Loucy (cell line): ENCODE measurements at regions not wholly inside any gene's neighbourhood (a gene's known extent, or its start where the extent isn't known, plus 50 kb on each side); places are given as distances from the start of the nearest gene placed in this dataset.

Experiments
- H2AFZ ChIP-seq: fragments of 200-600 bp; sonication (generic); 2 replicates; pipeline ENCODE4 v1.6.0; 2016; ENCODE audit warnings: antibody characterized with exemption, mild to moderate bottlenecking, low read length, moderate library complexity
- H3F3A ChIP-seq: fragments of 200-600 bp; 2 replicates; pipeline ENCODE4 v1.6.0; 2016; ENCODE audit warnings: antibody characterized with exemption, low read depth, mild to moderate bottlenecking
- H3K27me3 ChIP-seq: fragments of 200-600 bp; sonication (generic); 2 replicates; pipeline ENCODE4 v1.6.1; 2014; ENCODE audit warnings: low read length, mild to moderate bottlenecking; ENCODE audit not compliant: insufficient read depth, poor library complexity, severe bottlenecking
- H3K36me3 ChIP-seq: fragments of 200-600 bp; sonication (generic); 2 replicates; pipeline ENCODE4 v1.6.1; 2016; ENCODE audit warnings: low read length; ENCODE audit not compliant: insufficient read depth
- H3K4me1 ChIP-seq: fragments of 200-600 bp; sonication (generic); 2 replicates; pipeline ENCODE4 v1.5.1; 2014; ENCODE audit warnings: low read length, mild to moderate bottlenecking; ENCODE audit not compliant: insufficient read depth, poor library complexity, severe bottlenecking
- H3K4me2 ChIP-seq: fragments of 200-600 bp; sonication (generic); 2 replicates; pipeline ENCODE4 v1.6.0; 2014; ENCODE audit warnings: antibody characterized with exemption, low read length, low read depth, mild to moderate bottlenecking; ENCODE audit not compliant: poor library complexity, severe bottlenecking
- H3K4me3 ChIP-seq: fragments of 200-600 bp; sonication (generic); 2 replicates; pipeline ENCODE4 v1.5.1; 2014; ENCODE audit warnings: low read length, mild to moderate bottlenecking, mixed read lengths; ENCODE audit not compliant: poor library complexity, severe bottlenecking
- H3K79me2 ChIP-seq: fragments of 200-600 bp; sonication (generic); 2 replicates; pipeline ENCODE4 v1.6.1; 2014; ENCODE audit warnings: low read length; ENCODE audit not compliant: insufficient read depth
- H3K9ac ChIP-seq: fragments of 200-600 bp; sonication (generic); 2 replicates; pipeline ENCODE4 v1.6.0; 2014; ENCODE audit warnings: mild to moderate bottlenecking, low read depth, low read length, moderate library complexity; ENCODE audit not compliant: poor library complexity, severe bottlenecking
- H3K9me2 ChIP-seq: fragments of 200-600 bp; sonication (generic); replicated peaks from 2 replicates; pipeline ENCODE4 v1.6.1; 2016; ENCODE audit warnings: low read depth, low read length, mixed read lengths
- H3K9me3 ChIP-seq: fragments of 200-600 bp; sonication (generic); 2 replicates; pipeline ENCODE4 v1.6.1; 2014; ENCODE audit warnings: mild to moderate bottlenecking, antibody characterized with exemption, low read length, low read depth; ENCODE audit not compliant: insufficient read depth
- H4K20me1 ChIP-seq: fragments of 200-600 bp; sonication (generic); 2 replicates; pipeline ENCODE4 v1.6.0; 2014; ENCODE audit warnings: antibody characterized with exemption, low read length, mild to moderate bottlenecking; ENCODE audit not compliant: insufficient read depth, poor library complexity, severe bottlenecking
- EZH2phosphoT487 ChIP-seq: fragments of 200-600 bp; IDR thresholded peaks from 2 replicates; pipeline ENCODE4 v1.6.1; 2018; ENCODE audit warnings: antibody characterized with exemption, mild to moderate bottlenecking, moderate library complexity, borderline replicate concordance
- TF ChIP-seq, protein P1 (sequence below): fragments of 200-600 bp; sonication (generic); conservative IDR thresholded peaks from 2 replicates; pipeline ENCODE4 v1.5.1; 2014; ENCODE audit warnings: mild to moderate bottlenecking, antibody characterized with exemption, low read length

GRCh38 chr10:53744176-53744575, 971.6 kb upstream of the MBL2 start:
- Histone ChIP-seq H3K9ac (no peak overlapping the region), H3K36me3 (no peaks in the 10 kb centered on the region), H3K4me2 (no peak overlapping the region), H3K9me3 (0 out of 2 replicates have a peak, but pooled peaks cover 2% of the 10 kb centered on the region), H4K20me1 (no peaks in the 10 kb centered on the region), H3K4me3 (no peak overlapping the region), H3K9me2 (no peaks in the 10 kb centered on the region), H3K4me1 (no peaks in the 10 kb centered on the region), H3K79me2 (no peaks in the 10 kb centered on the region), H3F3A (no peaks in the 10 kb centered on the region), H3K27me3 (no peaks in the 10 kb centered on the region), H2AFZ (no peak overlapping the region)
- TF ChIP-seq, protein P1, sequence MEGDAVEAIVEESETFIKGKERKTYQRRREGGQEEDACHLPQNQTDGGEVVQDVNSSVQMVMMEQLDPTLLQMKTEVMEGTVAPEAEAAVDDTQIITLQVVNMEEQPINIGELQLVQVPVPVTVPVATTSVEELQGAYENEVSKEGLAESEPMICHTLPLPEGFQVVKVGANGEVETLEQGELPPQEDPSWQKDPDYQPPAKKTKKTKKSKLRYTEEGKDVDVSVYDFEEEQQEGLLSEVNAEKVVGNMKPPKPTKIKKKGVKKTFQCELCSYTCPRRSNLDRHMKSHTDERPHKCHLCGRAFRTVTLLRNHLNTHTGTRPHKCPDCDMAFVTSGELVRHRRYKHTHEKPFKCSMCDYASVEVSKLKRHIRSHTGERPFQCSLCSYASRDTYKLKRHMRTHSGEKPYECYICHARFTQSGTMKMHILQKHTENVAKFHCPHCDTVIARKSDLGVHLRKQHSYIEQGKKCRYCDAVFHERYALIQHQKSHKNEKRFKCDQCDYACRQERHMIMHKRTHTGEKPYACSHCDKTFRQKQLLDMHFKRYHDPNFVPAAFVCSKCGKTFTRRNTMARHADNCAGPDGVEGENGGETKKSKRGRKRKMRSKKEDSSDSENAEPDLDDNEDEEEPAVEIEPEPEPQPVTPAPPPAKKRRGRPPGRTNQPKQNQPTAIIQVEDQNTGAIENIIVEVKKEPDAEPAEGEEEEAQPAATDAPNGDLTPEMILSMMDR = no peak
- no peak for TF ChIP-seq EZH2phosphoT487

GRCh38 chr10:53737132-53737531, 964.5 kb upstream of the MBL2 start:
- Histone ChIP-seq H3F3A (no peaks in the 10 kb centered on the region), H4K20me1 (no peaks in the 10 kb centered on the region), H3K4me2 (no peak overlapping the region), H3K9me2 (no peaks in the 10 kb centered on the region), H3K27me3 (no peaks in the 10 kb centered on the region), H3K9me3 (no peaks in the 10 kb centered on the region), H2AFZ (no peak overlapping the region), H3K79me2 (no peaks in the 10 kb centered on the region), H3K36me3 (no peaks in the 10 kb centered on the region), H3K4me3 (no peak overlapping the region), H3K9ac (no peak overlapping the region), H3K4me1 (no peaks in the 10 kb centered on the region)
- TF ChIP-seq, protein P1 = no peak
- TF ChIP-seq EZH2phosphoT487 = no peak

DNA sequence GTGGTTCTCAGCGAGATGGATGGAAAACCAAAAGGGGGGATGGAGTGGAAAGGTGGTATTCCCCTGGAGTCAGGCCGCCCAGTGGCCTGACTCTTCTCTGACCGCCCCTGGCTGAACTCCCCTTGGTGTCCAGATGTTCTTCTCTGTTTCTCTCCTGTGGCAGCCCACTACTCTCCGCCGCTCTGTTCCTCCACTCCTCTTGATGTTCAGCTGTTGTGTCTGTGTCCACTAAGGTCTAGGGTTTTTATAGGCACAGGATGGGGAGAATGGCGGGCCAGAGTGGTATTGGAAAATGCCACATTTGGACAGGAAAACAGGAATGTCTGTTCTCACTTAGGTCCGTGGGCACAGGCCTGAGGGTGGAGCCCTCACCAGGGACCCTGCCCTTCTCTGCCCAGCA, 954.3 kb upstream of the MBL2 start:
- no peak overlapping the region for H3K9ac ChIP-seq
- no peak overlapping the region for H3K4me3 ChIP-seq
- no peaks in the 10 kb centered on the region for H3K9me3 ChIP-seq
- no peaks in the 10 kb centered on the region for H3K4me1 ChIP-seq
- no peak overlapping the region for H2AFZ ChIP-seq
- H3K36me3 ChIP-seq = no peaks in the 10 kb centered on the region
- H3K27me3 ChIP-seq = no peaks in the 10 kb centered on the region
- no peaks in the 10 kb centered on the region for H3F3A ChIP-seq
- no peaks in the 10 kb centered on the region for H4K20me1 ChIP-seq
- H3K9me2 ChIP-seq = no peaks in the 10 kb centered on the region
- TF ChIP-seq, protein P1 = no peak
- TF ChIP-seq EZH2phosphoT487 = no peak
- H3K4me2 ChIP-seq = no peak overlapping the region
- no peaks in the 10 kb centered on the region for H3K79me2 ChIP-seq
